GM23338 (cell line): ENCODE measurements at regions not wholly inside any gene's neighbourhood (a gene's known extent, or its start where the extent isn't known, plus 50 kb on each side); places are given as distances from the start of the nearest gene placed in this dataset.

Source experiments
- CREB1 ChIP-seq: fragments of 250-450 bp; sonication (Bioruptor Pico); IDR thresholded peaks from 2 replicates; pipeline ENCODE4 v1.5.0; 2020; ENCODE audit warnings: low read depth, mild to moderate bottlenecking, moderate library complexity
- CTCF ChIP-seq, 2 experiments: fragments of 200-600 bp in 1 of 2; sonication (generic) in 1 of 2; conservative IDR thresholded peaks; 2 replicates each; pipeline versions ENCODE4 v1.5.1 to v1.6.1; 2016 to 2017; ENCODE audit warnings: antibody characterized with exemption in 2 of 2, low read depth in 2 of 2, mild to moderate bottlenecking in 2 of 2, moderate library complexity in 1 of 2
- ETS1 ChIP-seq: IDR thresholded peaks from 2 replicates; pipeline ENCODE4 v1.6.1; 2016; ENCODE audit warnings: antibody characterized with exemption
- EZH2 ChIP-seq: fragments of 200-600 bp; sonication (generic); IDR thresholded peaks from one replicate; pipeline ENCODE4 v1.8.0; 2017; ENCODE audit warnings: antibody characterized with exemption, mild to moderate bottlenecking, low read depth; ENCODE audit not compliant: unreplicated experiment
- EZH2phosphoT487 ChIP-seq: fragments of 200-600 bp; sonication (generic); IDR thresholded peaks from one replicate; pipeline ENCODE4 v1.8.1; 2018; ENCODE audit warnings: antibody characterized with exemption; ENCODE audit not compliant: unreplicated experiment
- JUNB ChIP-seq: IDR thresholded peaks from one replicate; pipeline ENCODE4 v1.6.1; 2016; ENCODE audit warnings: antibody characterized with exemption; ENCODE audit not compliant: unreplicated experiment
- NANOG ChIP-seq: IDR thresholded peaks from 2 replicates; pipeline ENCODE4 v1.6.1; 2016; ENCODE audit warnings: antibody characterized with exemption, borderline replicate concordance
- POLR2AphosphoS5 ChIP-seq: IDR thresholded peaks from 2 replicates; pipeline ENCODE4 v1.6.1; 2016; ENCODE audit warnings: antibody characterized with exemption, low read depth
- REST ChIP-seq: IDR thresholded peaks from one replicate; pipeline ENCODE4 v1.6.1; 2018; ENCODE audit warnings: antibody characterized with exemption; ENCODE audit not compliant: unreplicated experiment
- STAT1 ChIP-seq: IDR thresholded peaks from one replicate; pipeline ENCODE4 v1.6.1; 2016; ENCODE audit warnings: antibody characterized with exemption; ENCODE audit not compliant: unreplicated experiment
- ZNF114 ChIP-seq: fragments of 250-450 bp; sonication (Bioruptor Pico); IDR thresholded peaks from 2 replicates; pipeline ENCODE4 v1.5.0; 2020; ENCODE audit warnings: mild to moderate bottlenecking, moderate library complexity
- ZNF331 ChIP-seq: fragments of 250-450 bp; sonication (Bioruptor Pico); IDR thresholded peaks from 2 replicates; pipeline ENCODE4 v1.5.0; 2020; ENCODE audit warnings: low read depth, mild to moderate bottlenecking, moderate library complexity

GRCh38 chr1:199791495-199791894 is 236.0 kb upstream of the NR5A2 start:
- TF ChIP-seq CTCF (conservative IDR thresholded peaks at IDR 0.05; ENCODE audit: low read depth in 2 of 2) (no peak), CREB1 (CRISPR knock-in tag) (no peak), EZH2 (no peak), REST (no peak), ETS1 (no peak), POLR2AphosphoS5 (no peak), EZH2phosphoT487 (no peak), ZNF331 (CRISPR knock-in tag) (no peak), STAT1 (no peak), JUNB (no peak), ZNF114 (CRISPR knock-in tag) (no peak), NANOG (no peak)
